GM18907 (cell line): ENCODE measurements at regions not wholly inside any gene's neighbourhood (a gene's known extent, or its start where the extent isn't known, plus 50 kb on each side); places are given as distances from the start of the nearest gene placed in this dataset.
"Not testable (repeated sequence)": the region's sequence is repeated elsewhere in the genome, so short reads cannot be mapped to it uniquely, and the experiment has no call there.

ENCODE experiments used
- ATAC-seq: cut with Tn5 transposase; IDR thresholded peaks from one replicate; pipeline ENCODE4 v1.9.1; 2021; ENCODE audit warnings: mild to moderate bottlenecking, moderate library complexity; ENCODE audit not compliant: unreplicated experiment

DNA sequence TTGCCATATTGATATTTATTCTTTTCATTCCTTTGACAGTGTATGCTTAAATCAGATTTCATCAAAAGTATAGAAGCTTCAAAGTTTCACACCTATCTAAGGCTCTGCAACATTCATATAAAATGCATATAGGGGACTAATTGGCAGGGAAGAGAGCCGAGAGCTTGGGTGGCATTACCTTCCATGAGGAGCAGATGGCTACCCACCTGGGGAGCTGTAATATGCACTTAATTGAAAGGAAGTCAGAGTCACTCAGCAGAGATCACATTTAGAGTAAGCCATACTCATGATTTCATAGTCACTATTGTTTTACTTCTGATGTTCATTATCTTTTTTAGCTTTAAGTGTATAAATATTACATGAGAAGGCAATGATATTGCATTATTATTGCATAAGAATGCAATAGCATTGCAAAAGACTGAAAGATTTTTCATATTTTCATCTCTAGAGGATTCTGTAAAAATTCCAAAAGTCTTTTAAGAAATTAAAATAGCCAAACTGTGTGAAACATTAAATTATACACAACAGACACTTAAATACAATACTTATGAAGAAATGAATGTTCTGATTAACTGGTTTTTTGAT, 1305.2 kb downstream of the EPHA7 start:
- no peak for ATAC-seq

DNA sequence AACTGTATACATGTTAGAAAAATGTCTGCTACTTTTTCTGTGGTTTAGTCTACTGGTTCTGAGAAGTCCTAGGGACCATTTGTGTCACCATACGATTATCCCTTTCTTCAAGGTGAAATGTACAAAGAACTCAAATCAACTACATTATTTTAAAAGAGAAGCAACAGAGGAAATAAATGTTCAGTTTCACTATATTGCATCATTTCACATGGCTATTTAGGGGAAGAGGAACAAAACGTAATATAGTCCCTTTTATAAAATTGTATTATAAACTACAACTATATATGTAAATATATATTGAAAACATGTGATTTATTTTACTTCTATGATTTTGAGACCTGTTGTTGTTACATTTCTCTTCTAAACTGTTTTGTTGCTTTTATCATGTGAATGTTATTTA, 1308.0 kb downstream of the EPHA7 start:
- no peak for ATAC-seq

DNA sequence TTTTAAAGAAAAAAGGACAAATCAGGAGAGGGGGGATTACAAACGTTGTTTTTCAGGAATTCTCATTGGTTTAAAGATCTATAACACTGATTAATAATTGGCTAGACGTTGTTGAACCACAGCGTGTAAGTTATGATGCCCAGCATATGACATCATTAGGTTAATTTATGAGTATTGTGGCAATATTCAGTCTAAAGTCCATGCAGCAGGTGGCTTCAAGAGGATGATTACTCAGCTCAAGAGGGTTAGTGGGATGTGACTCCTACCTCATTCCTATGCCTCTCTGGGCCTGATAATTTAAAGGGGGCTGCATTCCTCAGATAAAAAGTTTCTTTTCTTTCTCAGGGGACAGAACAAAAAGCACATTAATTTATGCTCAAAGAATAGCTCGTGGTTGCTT, 1309.0 kb downstream of the EPHA7 start:
- no peak for ATAC-seq

DNA sequence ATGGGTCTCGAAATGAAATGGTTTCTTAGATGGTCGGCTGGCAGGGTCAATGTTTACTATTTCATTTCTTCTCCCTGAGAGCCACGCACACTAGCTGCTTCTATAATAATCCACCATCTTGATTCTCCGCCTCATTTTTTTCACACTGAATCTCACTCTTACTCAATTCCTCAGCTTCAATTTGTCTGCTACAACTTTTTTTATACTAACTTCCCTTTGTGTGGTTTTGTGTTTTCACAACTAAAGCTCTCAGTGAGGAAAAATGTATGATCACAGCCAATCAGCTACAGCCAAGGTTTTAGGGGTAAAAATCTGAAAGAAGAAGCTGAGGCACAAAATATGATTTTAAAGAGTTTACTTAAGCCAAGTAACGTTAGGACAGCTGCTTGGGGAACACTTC, 1309.4 kb downstream of the EPHA7 start:
- no peak for ATAC-seq

DNA sequence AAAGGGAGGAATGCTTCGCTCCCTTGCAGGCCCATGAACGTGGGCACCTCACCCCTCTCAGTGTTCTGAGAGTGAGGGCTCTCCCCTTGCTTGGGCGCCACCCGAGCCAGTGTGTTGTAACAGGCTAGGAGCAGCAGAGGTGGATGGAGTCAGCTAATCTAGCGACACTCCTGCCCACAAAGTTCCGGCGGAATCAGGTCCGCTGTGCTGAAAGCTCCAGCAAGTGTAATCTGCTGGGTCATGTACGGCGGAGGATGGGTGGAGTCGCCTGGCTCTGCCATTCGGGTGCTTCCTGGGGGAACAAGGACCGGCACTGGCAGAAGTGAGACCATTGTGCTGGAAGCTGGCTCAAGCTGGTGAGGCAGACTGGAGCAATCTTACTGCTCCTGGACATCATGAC, 1310.1 kb downstream of the EPHA7 start:
- no peak for ATAC-seq

DNA sequence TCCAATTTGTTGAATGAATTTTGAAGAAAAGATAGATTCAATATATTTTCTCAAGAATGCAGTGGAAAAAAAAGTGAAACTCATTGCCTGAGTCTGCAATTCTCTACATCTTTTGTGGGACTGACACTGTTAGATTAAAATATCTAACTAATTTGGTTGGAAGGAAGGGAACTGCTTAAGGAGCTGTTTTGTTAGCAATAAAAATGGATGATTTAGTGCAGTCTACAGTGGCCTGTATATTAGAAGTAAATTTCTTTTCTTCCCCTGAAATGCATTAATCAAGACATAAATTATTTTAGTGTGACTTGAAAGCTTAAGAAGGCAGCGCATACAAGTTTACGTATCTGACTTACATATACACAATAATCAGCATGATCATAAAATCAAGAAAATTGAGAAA, 1332.6 kb downstream of the EPHA7 start:
- ATAC-seq = no peak

DNA sequence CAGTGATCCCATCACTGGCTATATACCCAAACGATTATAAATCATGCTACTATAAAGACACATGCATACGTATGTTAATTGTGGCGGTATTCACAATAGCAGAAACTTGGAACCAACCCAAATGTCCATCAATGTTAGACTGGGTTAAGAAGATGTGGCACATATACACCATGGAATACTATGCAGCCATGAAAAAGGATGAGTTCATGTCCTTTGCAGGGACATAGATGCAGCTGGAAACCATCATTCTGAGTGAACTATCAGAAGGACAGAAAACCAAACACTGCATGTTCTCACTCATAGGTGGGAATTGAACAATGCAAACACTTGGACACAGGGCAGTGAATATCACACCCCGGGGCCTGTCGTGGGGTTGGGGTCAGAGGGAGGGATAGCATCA, 1335.4 kb downstream of the EPHA7 start:
- ATAC-seq = not testable (repeated sequence)

DNA sequence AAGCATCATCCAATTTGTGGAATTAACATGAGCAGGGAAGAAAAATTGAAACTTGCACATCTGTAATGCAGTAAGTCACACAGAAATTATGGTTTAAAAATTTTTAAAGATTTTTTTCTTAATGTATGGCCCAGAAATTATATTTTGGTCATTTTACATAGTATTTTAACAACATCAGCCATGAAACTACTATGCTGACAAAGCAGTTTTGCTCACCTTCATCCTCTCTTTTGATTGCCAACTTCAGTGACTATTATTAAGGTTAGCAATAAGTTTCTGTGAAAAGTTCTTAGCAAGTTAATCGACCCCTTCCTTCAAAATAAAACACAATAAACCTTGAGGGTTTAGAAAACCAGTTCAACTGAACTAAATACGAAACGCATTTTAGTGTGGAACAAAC, 1347.0 kb downstream of the EPHA7 start:
- no peak for ATAC-seq

DNA sequence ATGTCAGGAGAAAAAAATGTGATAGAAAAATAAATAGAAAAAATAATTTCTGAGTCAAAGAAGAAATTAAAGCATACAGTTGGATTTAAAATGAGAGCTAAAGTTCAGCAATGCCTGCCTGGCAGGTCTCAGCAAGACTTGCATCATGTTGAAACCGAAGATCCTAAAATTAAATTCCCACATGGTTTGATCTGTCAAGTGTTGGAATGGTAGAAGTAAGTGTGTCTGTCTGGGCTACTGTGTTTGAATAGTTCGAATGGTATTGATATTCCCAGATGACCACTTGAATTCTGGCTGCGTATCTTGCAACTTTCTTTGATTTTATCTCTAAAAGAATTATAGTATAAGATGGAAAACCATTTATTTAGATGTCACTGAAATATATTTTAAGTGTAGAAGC, 1349.6 kb downstream of the EPHA7 start:
- ATAC-seq = no peak

DNA sequence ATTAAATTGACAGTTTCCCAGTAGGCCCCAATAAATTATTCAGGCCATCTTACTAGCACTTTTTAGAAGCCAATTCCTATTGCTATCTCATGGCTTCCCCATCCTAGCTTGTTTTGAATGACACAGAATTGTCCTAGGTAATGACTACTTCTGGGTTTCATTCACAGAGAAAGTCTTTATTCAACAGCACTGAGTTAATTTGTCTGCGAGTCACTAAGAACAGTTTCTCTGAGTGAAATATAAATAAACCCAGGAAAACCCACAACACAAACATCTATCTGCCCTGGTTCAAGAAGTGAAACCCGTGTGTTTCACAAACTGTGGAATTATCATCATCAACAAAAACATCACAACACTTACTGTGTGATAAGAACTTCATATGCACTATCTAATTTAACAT, 1366.8 kb downstream of the EPHA7 start:
- ATAC-seq = no peak

DNA sequence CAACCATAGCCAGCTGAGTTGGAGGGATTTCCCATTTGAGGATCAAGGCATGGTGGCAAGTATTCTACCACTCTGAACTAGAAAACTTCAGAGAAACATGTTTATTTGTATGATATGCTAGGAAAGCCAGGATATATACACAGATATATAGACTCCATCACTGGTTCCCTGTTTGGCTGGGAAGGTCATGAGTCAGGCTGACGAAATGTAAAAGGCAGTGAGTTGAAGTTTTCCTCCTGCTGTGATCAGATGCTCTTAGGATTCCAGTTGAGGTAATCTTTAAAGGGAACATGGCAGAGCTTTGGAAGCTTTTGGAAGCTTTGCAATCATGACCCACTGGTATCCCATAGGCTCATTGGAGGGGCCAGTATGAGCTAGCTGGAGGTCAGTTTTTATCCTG, 1369.1 kb downstream of the EPHA7 start:
- no peak for ATAC-seq

DNA sequence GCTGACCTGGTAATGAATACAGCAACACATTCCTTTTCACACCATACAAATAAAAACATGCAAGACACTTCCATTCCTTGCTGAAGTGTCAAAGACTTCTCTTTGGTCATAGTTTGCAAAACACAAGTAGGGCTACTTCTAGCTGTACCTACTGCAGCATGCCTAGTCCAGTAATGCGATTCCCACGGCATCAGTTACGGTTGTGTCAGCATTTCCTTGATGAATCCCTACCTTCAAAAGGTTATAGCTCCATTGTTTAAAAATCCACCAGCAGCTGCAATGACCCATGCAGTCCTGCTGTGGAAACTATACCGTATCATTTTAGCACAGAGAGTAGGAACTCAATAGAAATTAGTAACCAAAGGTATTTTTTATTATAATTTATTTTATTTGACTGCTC, 1371.5 kb downstream of the EPHA7 start:
- no peak for ATAC-seq

DNA sequence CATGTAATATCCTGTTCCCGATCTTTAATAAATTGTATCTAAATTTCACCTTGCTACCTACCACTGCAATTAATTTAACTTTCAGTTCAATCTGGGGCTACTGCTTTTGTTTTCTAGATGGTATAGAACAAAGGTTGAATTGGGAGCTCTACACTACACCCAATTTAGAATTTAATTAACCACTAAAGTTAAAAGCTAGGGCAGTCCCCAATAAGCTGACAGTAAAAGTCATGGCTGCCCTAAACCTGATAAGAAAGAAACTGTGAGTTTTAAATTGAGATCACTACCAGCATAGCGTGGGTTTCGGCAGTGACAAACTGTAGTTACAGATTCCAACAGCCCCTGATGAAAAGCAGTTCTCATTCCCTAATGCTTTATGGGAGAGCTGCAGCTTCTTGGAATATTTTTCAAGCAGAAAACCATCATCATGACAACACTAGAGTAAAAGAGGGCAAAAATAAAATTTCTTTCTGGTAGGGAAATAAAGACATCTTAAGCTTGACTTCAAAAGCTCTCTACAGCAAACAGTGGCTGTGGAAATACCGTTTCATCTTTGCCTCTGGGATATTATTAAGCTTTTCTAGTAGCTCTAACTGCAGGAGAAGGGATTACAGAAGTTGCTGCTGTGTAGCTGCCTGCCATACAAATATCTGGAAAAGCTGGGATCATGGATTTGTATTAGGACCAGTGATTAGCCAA, 1372.1 kb downstream of the EPHA7 start:
- ATAC-seq = no peak

DNA sequence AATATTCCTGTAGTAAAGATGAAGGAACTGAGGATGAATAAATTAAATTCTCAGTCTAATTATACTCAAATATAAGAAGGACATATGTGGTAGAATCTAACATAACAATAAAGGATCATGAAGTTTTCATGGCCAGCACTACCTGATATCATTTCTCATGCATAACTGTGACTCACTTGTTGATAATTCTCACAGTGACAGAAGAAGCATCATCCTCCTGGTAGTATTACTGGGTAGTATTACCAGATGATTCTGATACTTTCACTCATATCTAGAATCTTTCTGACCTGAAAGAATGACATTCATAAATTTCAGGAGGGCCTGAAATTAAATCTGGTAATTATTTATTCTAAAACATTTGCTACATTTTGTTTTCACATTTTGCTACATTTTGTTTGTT, 1375.0 kb downstream of the EPHA7 start:
- no peak for ATAC-seq

DNA sequence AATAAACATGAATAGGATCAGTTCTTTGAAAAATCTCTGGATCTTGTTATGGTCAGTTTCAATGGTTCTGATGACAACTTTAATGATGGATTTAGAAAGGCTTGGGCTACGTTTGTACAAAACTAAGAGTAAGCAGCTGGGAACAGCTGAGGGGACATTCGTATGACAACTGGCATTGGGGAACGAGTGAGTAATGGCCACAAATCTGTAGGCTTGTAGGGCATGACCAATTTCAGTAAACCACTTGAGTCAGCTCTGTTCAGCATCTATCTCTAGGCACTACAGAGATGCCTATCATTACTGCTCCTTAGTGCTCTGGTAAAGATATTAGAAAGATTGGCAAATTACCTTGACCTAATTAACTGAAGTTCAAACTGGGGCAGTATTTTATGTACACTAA, 1375.6 kb downstream of the EPHA7 start:
- ATAC-seq = no peak

DNA sequence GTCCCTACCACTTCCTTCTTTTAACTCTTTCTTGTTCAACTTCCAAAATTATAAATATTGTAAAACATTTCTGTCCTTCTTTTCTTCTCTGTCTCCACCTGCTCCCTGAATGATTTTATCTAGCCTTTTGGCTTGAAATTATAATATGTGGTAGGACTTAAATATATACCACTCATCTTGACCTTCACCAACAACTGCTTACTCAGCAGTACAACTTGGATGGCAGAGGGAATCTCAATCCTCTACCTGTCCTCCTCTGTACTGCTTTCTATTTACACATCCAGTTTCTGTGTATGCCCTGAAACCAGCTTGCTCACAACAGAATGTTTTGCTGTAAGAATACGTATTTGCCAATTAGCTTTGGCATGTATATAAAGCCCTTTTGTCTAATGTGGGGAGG, 1392.5 kb downstream of the EPHA7 start:
- no peak for ATAC-seq

DNA sequence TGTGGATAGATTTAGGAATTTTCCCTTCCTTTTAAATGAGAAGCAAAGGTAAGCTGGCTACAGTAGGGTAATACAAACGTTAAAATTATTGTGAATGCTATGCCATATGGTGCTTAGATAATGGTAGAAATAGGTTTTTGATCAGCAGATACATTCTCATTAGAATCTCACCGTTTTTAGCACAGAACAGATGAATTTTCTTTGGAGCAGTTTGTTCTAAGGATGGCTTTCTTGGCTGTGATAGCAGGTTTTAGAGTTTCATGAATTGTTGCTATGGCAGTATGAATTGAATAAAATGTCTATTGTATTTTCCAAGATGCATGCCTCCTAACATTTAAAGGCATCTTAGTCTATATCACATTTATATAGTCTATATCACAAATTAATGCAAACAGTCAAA, 1394.5 kb downstream of the EPHA7 start:
- no peak for ATAC-seq

DNA sequence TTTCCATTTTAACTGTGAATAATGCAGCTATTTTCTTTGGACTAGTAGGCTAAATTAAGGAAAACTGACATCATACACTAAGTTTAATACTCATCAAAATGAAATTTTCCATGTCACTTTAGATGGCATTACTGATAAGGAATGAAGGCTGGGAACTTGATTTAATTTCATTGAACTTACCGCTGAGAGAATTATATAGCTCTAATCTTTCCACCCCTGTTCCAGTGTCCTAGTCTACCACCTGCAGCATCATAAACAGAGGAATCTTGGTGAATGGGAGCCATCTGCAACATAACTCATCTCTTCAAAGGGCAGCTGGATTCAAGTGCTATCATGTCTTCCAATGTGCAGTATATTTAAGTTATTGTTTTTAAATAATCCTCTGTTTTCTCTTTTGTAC, 1395.2 kb downstream of the EPHA7 start:
- no peak for ATAC-seq

DNA sequence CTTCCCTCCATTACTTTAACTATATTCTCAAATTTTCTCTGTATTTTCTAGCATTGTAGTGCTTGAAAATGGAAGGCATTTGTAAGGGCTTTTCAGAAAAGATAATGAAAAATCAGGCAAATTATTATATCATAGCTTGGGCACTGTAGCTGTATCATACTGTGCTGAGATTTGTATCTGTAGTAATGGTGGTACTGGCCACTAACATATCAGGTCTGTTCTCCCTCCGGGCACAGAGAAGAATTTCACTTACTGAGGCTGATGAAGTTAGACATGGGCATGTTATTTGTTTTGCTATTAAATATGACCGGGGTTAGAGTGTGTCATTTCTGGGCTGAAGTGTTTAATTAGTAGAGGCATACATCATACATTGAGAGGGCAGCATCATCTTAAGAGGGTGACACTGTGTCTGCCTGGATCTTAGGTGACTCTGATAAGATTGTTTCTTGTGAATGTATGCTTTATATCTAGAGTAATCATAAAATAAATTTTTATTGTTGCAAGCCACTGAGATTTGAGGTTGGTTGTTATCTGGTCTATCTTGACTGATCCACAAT, 1395.9 kb downstream of the EPHA7 start:
- ATAC-seq = no peak

DNA sequence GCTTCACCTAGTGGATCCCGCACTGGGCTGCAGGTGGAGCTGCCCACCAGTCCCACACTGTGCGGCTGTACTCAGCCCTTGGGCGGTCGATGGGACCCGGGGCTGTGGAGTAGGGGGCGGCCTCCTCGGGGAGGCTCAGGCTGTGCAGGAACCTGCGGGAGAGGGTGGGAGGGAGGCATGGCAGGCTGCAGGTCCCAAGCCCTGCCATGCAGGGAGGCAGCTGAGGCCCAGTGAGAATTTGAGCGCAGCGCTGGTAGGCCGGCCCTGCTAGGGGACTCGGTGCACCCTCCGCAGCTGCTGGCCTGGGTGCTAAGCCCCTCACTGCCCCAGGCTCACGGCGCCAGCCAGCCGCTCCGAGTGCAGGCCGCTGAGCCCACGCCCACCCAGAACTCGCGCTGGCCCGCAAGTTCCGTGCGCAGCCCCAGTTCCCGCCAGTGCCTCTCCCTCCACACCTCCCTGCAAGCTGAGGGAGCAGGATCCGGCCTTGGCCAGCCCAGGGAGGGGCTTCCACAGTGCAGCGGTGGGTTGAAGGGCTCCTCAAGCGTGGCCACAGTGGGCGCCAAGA, 1407.6 kb downstream of the EPHA7 start:
- ATAC-seq = no peak

DNA sequence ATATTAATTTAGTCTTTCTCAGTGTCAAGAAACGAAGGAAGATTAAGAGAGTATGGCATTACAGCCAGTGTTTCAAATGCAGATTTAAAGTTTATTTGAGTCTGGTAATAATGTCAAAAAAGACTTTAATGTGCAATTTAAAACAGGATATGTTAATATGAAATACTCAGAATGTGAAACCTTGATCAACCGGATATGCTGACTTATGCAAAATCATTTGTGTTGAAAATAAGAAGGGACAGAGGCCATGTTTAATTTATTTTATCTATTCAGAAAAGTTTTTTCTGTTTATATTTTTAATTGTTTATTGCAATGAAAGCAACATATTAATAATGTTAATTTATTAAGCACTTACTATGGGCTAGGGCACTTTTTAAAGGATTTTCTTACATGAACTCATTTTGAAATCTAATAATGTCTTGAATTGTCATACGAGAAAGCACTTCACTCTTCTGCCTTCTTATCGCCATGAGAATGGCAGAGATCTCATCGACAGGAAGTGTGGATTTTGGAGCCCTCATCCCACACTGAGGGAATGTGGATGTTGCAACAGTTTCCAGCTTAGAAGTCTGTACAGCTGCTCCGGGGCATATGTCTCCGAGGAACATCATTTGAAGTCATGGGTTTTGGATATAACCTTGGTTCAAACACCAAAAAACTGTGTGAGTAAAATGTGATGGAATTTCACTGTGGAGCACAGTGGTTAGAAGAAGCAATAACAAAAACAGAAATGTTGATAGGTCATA, 1410.4 kb downstream of the EPHA7 start:
- ATAC-seq = no peak

DNA sequence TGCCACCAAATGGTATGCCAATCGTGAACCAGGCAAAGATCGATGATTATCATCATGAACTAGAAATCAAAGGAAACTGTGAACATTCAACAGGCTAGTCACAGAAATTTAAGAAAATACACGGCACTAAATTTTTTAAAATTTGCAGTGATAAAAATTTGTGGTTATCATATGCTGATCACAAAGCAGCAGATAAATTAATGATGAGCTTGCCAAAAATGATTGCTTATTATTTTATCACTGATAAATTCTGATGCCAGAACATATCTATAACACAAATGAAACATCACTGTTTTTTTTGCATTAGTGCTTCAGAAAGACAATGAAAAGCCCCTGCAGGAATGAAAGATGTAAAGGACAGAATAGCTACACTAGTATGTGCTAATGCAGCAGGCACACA, 1413.2 kb upstream of the MAP3K7 start:
- ATAC-seq = no peak
